NCI-H1092 (cell line): ENCODE measurements at regions not wholly inside any gene's neighbourhood (a gene's known extent, or its start where the extent isn't known, plus 50 kb on each side); places are given as distances from the start of the nearest gene placed in this dataset.

Source experiments
- DNase-seq: peaks from one replicate; lab custom pipeline; 2025; lab: John Stamatoyannopoulos, UW

- peak; percentile 11 for DNase-seq
Observed at GRCh38 chr6:21885532-21886114, 292.1 kb downstream of the SOX4 start.

GRCh38 chr6:21886542-21887151 lies 293.1 kb downstream of the SOX4 start:
- no peak for DNase-seq

- DNase-seq = peak; percentile 76
Observed at GRCh38 chr6:21887231-21888185, 294.0 kb downstream of the SOX4 start.

- no peak for DNase-seq
Observed at GRCh38 chr6:21891080-21891479, 297.5 kb downstream of the SOX4 start.

GRCh38 chr6:21893793-21894192 lies 300.2 kb downstream of the SOX4 start:
- DNase-seq = no peak

- no peak for DNase-seq
Observed at GRCh38 chr6:21895555-21895954, 302.0 kb downstream of the SOX4 start.

- DNase-seq = no peak
Observed at GRCh38 chr6:21898107-21898796, 304.7 kb downstream of the SOX4 start.

- no peak for DNase-seq
Observed at GRCh38 chr6:21899708-21900107, 306.2 kb downstream of the SOX4 start.

- no peak for DNase-seq
Observed at GRCh38 chr6:21900730-21901129, 307.2 kb downstream of the SOX4 start.

GRCh38 chr6:21902628-21903169 lies 309.1 kb downstream of the SOX4 start:
- no peak for DNase-seq

- DNase-seq = no peak
Observed at GRCh38 chr6:21905531-21905930, 312.0 kb downstream of the SOX4 start.

GRCh38 chr6:21906826-21907225 lies 313.3 kb downstream of the SOX4 start:
- no peak for DNase-seq

- DNase-seq = no peak
Observed at GRCh38 chr6:21907291-21907690, 313.7 kb downstream of the SOX4 start.

- DNase-seq = no peak
Observed at GRCh38 chr6:21908161-21908848, 314.8 kb downstream of the SOX4 start.

GRCh38 chr6:21909321-21909720 lies 315.8 kb downstream of the SOX4 start:
- DNase-seq = no peak

- DNase-seq = no peak
Observed at GRCh38 chr6:21911208-21911607, 317.7 kb downstream of the SOX4 start.

GRCh38 chr6:21912151-21912832 lies 318.7 kb downstream of the SOX4 start:
- DNase-seq = no peak

- no peak for DNase-seq
Observed at GRCh38 chr6:21914121-21914973, 320.8 kb downstream of the SOX4 start.

- DNase-seq = no peak
Observed at GRCh38 chr6:21915707-21916260, 322.2 kb downstream of the SOX4 start.

- DNase-seq = no peak
Observed at GRCh38 chr6:21918041-21918440, 324.5 kb downstream of the SOX4 start.
